A549 (cell line): ENCODE measurements at regions not wholly inside any gene's neighbourhood (a gene's known extent, or its start where the extent isn't known, plus 50 kb on each side); places are given as distances from the start of the nearest gene placed in this dataset.

Experiments
- ATAC-seq, 2 experiments: fragments of 200-7000 bp in 1 of 2; fragments of >200 bp in 1 of 2; cut with Nextera tagmentation in 1 of 2; cut with Tn5 transposase in 1 of 2; 3 replicates each; pipeline versions ENCODE4 v1.8.0 to v1.9.1; 2018 to 2020; ENCODE audit warnings: mild to moderate bottlenecking in 1 of 2, moderate library complexity in 1 of 2
- CTCF ChIA-PET: fragments of 300-600 bp; sonication (Branson Sonifier 250); formaldehyde crosslinking; extraction: SDS; loops from one replicate; lab custom pipeline; 2021; ENCODE audit warnings: antibody characterized with exemption, inconsistent platforms; lab: Yijun Ruan, JAX
- POLR2A ChIA-PET: fragments of 350-600 bp; formaldehyde crosslinking; extraction: SDS; loops from one replicate; lab custom pipeline; 2021; ENCODE audit warnings: antibody characterized with exemption, inconsistent platforms; lab: Yijun Ruan, JAX
- DNase-seq, 2 experiments: peaks; one replicate each; pipeline versions ENCODE4 v3.0.0 to v3.0.0-alpha.2; 2011 to 2016; ENCODE audit warnings: low read depth in 1 of 2, low spot score in 1 of 2
- FAIRE-seq: peaks from 2 replicates; lab custom pipeline; 2011; peaks lifted over from hg19 to GRCh38; lab: Jason Lieb, UNC
- H3K27ac ChIP-seq, 2 experiments: fragments of >200 bp; sonication (Bioruptor Twin); formaldehyde crosslinking; 3 replicates each; pipeline ENCODE4 v1.5.1; 2016 to 2017
- H3K4me1 ChIP-seq: fragments of >200 bp; sonication (Bioruptor Twin); formaldehyde crosslinking; 3 replicates; pipeline ENCODE4 v1.6.1; 2016
- H3K4me2 ChIP-seq: fragments of >200 bp; sonication (Bioruptor Twin); formaldehyde crosslinking; 3 replicates; pipeline ENCODE4 v1.6.1; 2016
- H3K4me3 ChIP-seq: fragments of >200 bp; sonication (Bioruptor Twin); formaldehyde crosslinking; 3 replicates; pipeline ENCODE4 v1.5.1; 2016
- H3K9me3 ChIP-seq: fragments of >200 bp; sonication (Bioruptor Twin); formaldehyde crosslinking; 3 replicates; pipeline ENCODE4 v1.6.1; 2016
- HES2 ChIP-seq: fragments of >200 bp; sonication (Bioruptor Twin); formaldehyde crosslinking; IDR thresholded peaks from 2 replicates; pipeline ENCODE4 v1.6.1; 2016
- HMGXB4 ChIP-seq: fragments of 250-450 bp; sonication (Bioruptor Pico); IDR thresholded peaks from 2 replicates; pipeline ENCODE4 v1.5.0; 2021; ENCODE audit warnings: mild to moderate bottlenecking, moderate library complexity, borderline replicate concordance
- HOXA7 ChIP-seq: fragments of 250-450 bp; sonication (Bioruptor Pico); IDR thresholded peaks from 2 replicates; pipeline ENCODE4 v1.5.0; 2020; ENCODE audit warnings: mild to moderate bottlenecking, moderate library complexity
- HOXB5 ChIP-seq: fragments of 250-450 bp; sonication (Bioruptor Pico); IDR thresholded peaks from 2 replicates; pipeline ENCODE4 v1.5.0; 2020; ENCODE audit warnings: mild to moderate bottlenecking, moderate library complexity
- MAZ ChIP-seq: fragments of 150-350 bp; IDR thresholded peaks from 2 replicates; pipeline ENCODE4 v1.6.1; 2014; ENCODE audit warnings: antibody characterized with exemption, low read depth, low read length, borderline replicate concordance
- NFE2L2 ChIP-seq: fragments of 150-350 bp; conservative IDR thresholded peaks from 2 replicates; pipeline ENCODE4 v1.6.1; 2014; ENCODE audit warnings: low read length
- NR3C1 ChIP-seq: fragments of >200 bp; sonication (Bioruptor Twin); formaldehyde crosslinking; IDR thresholded peaks from 3 replicates; pipeline ENCODE4 v1.6.1; 2017
- PHF8 ChIP-seq: fragments of 200-600 bp; sonication (generic); IDR thresholded peaks from 2 replicates; pipeline ENCODE4 v1.6.1; 2016; ENCODE audit warnings: low read depth, mild to moderate bottlenecking, antibody characterized with exemption, moderate library complexity, borderline replicate concordance
- SMC3 ChIP-seq: fragments of >200 bp; sonication (Bioruptor Twin); formaldehyde crosslinking; IDR thresholded peaks from 3 replicates; pipeline ENCODE4 v1.6.1; 2018; ENCODE audit warnings: inconsistent platforms
- ZFP36 ChIP-seq: fragments of 450-650 bp; IDR thresholded peaks from 2 replicates; pipeline ENCODE4 v1.6.1; 2014; ENCODE audit warnings: borderline replicate concordance; ENCODE audit not compliant: partially characterized antibody
- ZNF302 ChIP-seq: fragments of 250-450 bp; sonication (Bioruptor Pico); IDR thresholded peaks from 2 replicates; pipeline ENCODE4 v1.9.0; 2021; ENCODE audit warnings: inconsistent platforms, mild to moderate bottlenecking, moderate library complexity
- WGBS: methylation state at CpG from one replicate; pipeline ENCODE4 v1.1.6; 2017; ENCODE audit errors: missing lambda C conversion rate; 5-methylcytosine and 5-hydroxymethylcytosine counted together

DNA sequence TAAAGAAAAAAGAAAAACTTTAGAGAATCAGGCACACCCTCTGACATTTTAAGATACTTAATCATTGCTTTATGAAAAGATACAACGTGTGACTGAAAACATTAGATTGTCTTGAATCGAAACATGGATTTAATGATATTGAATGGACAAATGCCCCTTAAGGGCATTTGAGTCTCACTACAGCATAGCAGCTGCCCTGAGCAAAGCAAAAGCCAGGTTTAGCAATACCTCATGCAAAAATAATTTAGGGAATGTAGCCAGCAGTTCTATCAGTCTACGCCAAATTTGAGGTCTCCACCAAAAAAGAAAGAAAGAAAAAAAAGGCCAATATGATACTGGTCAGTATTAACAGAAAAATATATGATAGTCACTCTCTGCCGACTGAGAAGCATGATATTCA is 56.6 kb upstream of the LMNB1 start:
- Histone ChIP-seq H3K4me3 (no peak overlapping the region), H3K27ac (no peak overlapping the region), H3K4me2 (no peak overlapping the region), H3K9me3 (no peaks in the 10 kb centered on the region), H3K4me1 (no peaks in the 10 kb centered on the region)
- ATAC-seq (no peak), DNase-seq (no peak), FAIRE-seq (no peak)
- ChIA-PET CTCF (no interaction called here), POLR2A (no interaction called here)
- TF ChIP-seq ZNF302 (CRISPR knock-in tag) (no peak), HES2 (no peak), MAZ (no peak), HOXA7 (CRISPR knock-in tag) (no peak), NR3C1 (no peak), SMC3 (no peak), PHF8 (no peak), NFE2L2 (no peak), HOXB5 (no peak)
- 81% methylated on average over 4 of the region's 4 CpGs for WGBS

- Histone ChIP-seq H3K4me3 (no peak overlapping the region), H3K9me3 (no peaks in the 10 kb centered on the region)
- no peak for FAIRE-seq
- TF ChIP-seq NFE2L2: no peak
- TF ChIP-seq HMGXB4 (CRISPR knock-in tag): no peak
- TF ChIP-seq ZFP36: peak; percentile 57
- TF ChIP-seq, all 56 proteins: peak for 1
- Histone ChIP-seq H3K4me1 (no peaks in the 10 kb centered on the region), H3K4me2 (no peak overlapping the region), H3K27ac (no peak overlapping the region)
- 53% methylated on average over 2 of the region's 2 CpGs for WGBS
- CTCF ChIA-PET: interaction anchor here (0.6 to 1.1 kb wide), 3 partner anchors 17 to 388 kb away, joined by 3 to 5 read pairs (median 3); partner anchors contain the start of gene LMNB1
- ATAC-seq: no peak; a peak in 2 of 6 replicates
- POLR2A ChIA-PET: no interaction called here
- DNase-seq: peak in 1 of 2 experiments; percentile 6
These were observed 53.3 kb upstream of the LMNB1 start for GRCh38 chr5:126723643-126724042.
